GM12878 (cell line): ENCODE measurements at regions not wholly inside any gene's neighbourhood (a gene's known extent, or its start where the extent isn't known, plus 50 kb on each side); places are given as distances from the start of the nearest gene placed in this dataset.

ENCODE experiments used
- ATAC-seq: fragments of 200-7000 bp; cut with Tn5 transposase; 3 replicates; pipeline ENCODE4 v1.9.1; 2020; ENCODE audit warnings: mild to moderate bottlenecking, moderate library complexity
- BruUV-seq: library from RNA; stranded (reverse); fragments of 400-500 nt; replicated peaks from 2 replicates; lab custom pipeline; 2021; lab: Mats Ljungman, UMichigan
- CTCF ChIA-PET: fragments of 300-600 bp; sonication (Branson Sonifier 250); formaldehyde crosslinking; extraction: SDS; loops from one replicate; lab custom pipeline; 2021; ENCODE audit warnings: inconsistent platforms; lab: Yijun Ruan, JAX
- POLR2A ChIA-PET: fragments of 350-600 bp; formaldehyde crosslinking; extraction: SDS; loops from one replicate; lab custom pipeline; 2021; ENCODE audit warnings: inconsistent platforms; lab: Charles Lee
- RAD21 ChIA-PET: fragments of 300-600 bp; sonication (Branson Sonifier 250); formaldehyde crosslinking; loops from one replicate; lab custom pipeline; 2023; ENCODE audit warnings: antibody characterized with exemption; ENCODE audit not compliant: unreplicated experiment; lab: Charles Lee
- SMC1A ChIA-PET: fragments of 300-600 bp; sonication (Branson Sonifier 250); formaldehyde crosslinking; loops from one replicate; lab custom pipeline; 2023; ENCODE audit not compliant: unreplicated experiment, uncharacterized antibody; lab: Charles Lee
- DNase-seq: peaks from one replicate; pipeline ENCODE4 v3.0.0-alpha.2; 2011; ENCODE audit warnings: low read depth, low spot score
- FAIRE-seq: peaks from 3 replicates; lab custom pipeline; 2011; peaks lifted over from hg19 to GRCh38; lab: Jason Lieb, UNC
- H2AFZ ChIP-seq: 2 replicates; pipeline ENCODE4 v1.6.0; 2011; ENCODE audit warnings: low read depth, low read length, control low read depth; ENCODE audit not compliant: control insufficient read depth
- H3K27ac ChIP-seq: 2 replicates; pipeline ENCODE4 v1.5.1; 2011; ENCODE audit warnings: control low read depth; ENCODE audit not compliant: control insufficient read depth, insufficient read depth
- H3K27me3 ChIP-seq, 2 experiments: replicated peaks in 1 of 2; 2 replicates each; pipeline versions ENCODE4 v1.6.0 to v1.6.1; 2011; ENCODE audit warnings: low read length in 1 of 2; ENCODE audit not compliant: control insufficient read depth in 2 of 2, insufficient read depth in 2 of 2
- H3K36me3 ChIP-seq, 2 experiments: 2 replicates each; pipeline ENCODE4 v1.5.1; 2011; ENCODE audit warnings: low read length in 1 of 2; ENCODE audit not compliant: control insufficient read depth in 2 of 2, insufficient read depth in 2 of 2
- H3K4me1 ChIP-seq: 2 replicates; pipeline ENCODE4 v1.6.1; 2011; ENCODE audit warnings: mild to moderate bottlenecking, low read length, moderate library complexity, mixed read lengths; ENCODE audit not compliant: control insufficient read depth, insufficient read depth
- H3K4me2 ChIP-seq: 2 replicates; pipeline ENCODE4 v1.6.0; 2011; ENCODE audit warnings: control low read depth; ENCODE audit not compliant: control insufficient read depth, insufficient read depth
- H3K4me3 ChIP-seq: fragments of 200-600 bp; sonication (generic); 2 replicates; pipeline ENCODE4 v1.5.1; 2016
- H3K79me2 ChIP-seq: 2 replicates; pipeline ENCODE4 v1.6.0; 2011; ENCODE audit warnings: low read length; ENCODE audit not compliant: control insufficient read depth, insufficient read depth
- H3K9ac ChIP-seq: 2 replicates; pipeline ENCODE4 v1.8.0; 2011; ENCODE audit warnings: low read length, control low read depth, mixed read lengths; ENCODE audit not compliant: control insufficient read depth, insufficient read depth
- H3K9me3 ChIP-seq: replicated peaks from 3 replicates; pipeline ENCODE4 v1.5.1; 2011; ENCODE audit warnings: mild to moderate bottlenecking, low read length; ENCODE audit not compliant: control insufficient read depth, insufficient read depth
- H4K20me1 ChIP-seq: 2 replicates; pipeline ENCODE4 v1.6.0; 2011; ENCODE audit not compliant: control insufficient read depth, insufficient read depth
- ATF7 ChIP-seq: fragments of 450-650 bp; IDR thresholded peaks from 2 replicates; pipeline ENCODE4 v1.6.1; 2016; ENCODE audit warnings: low read depth, mild to moderate bottlenecking
- CBFB ChIP-seq: IDR thresholded peaks from 2 replicates; pipeline ENCODE4 v1.6.1; 2016; ENCODE audit warnings: antibody characterized with exemption, low read depth
- CHD1 ChIP-seq: IDR thresholded peaks from 2 replicates; pipeline ENCODE4 v1.6.1; 2012; ENCODE audit warnings: low read depth, low read length, improper control_type of control experiment
- ELK1 ChIP-seq: IDR thresholded peaks from 2 replicates; pipeline ENCODE4 v1.6.1; 2012; ENCODE audit warnings: low read depth, low read length, improper control_type of control experiment
- EZH2 ChIP-seq: IDR thresholded peaks from 2 replicates; pipeline ENCODE4 v1.6.1; 2012; ENCODE audit warnings: low read depth, mild to moderate bottlenecking, control low read depth, inconsistent platforms, low read length, borderline replicate concordance; ENCODE audit not compliant: control insufficient read depth
- HDAC6 ChIP-seq: fragments of 200-600 bp; sonication (generic); IDR thresholded peaks from one replicate; pipeline ENCODE4 v1.8.0; 2017; ENCODE audit warnings: antibody characterized with exemption; ENCODE audit not compliant: unreplicated experiment
- NFYA ChIP-seq: IDR thresholded peaks from 2 replicates; pipeline ENCODE4 v1.6.1; 2011; ENCODE audit warnings: low read depth, mild to moderate bottlenecking, low read length, improper control_type of control experiment, borderline replicate concordance
- NKRF ChIP-seq: fragments of 450-650 bp; conservative IDR thresholded peaks from 2 replicates; pipeline ENCODE4 v1.6.1; 2017; ENCODE audit warnings: mild to moderate bottlenecking, moderate library complexity
- POLR2A ChIP-seq: IDR thresholded peaks from 2 replicates; pipeline ENCODE4 v1.6.1; 2011; ENCODE audit warnings: low read depth, mild to moderate bottlenecking, low read length
- POLR2AphosphoS5 ChIP-seq: IDR thresholded peaks from 2 replicates; pipeline ENCODE4 v1.6.1; 2011; ENCODE audit warnings: mild to moderate bottlenecking, low read length, inconsistent platforms
- POU2F2 ChIP-seq: IDR thresholded peaks from 3 replicates; pipeline ENCODE4 v1.6.1; 2011; ENCODE audit warnings: low read depth, mild to moderate bottlenecking, low read length, borderline replicate concordance
- SMAD5 ChIP-seq: IDR thresholded peaks from 2 replicates; pipeline ENCODE4 v1.6.1; 2016; ENCODE audit warnings: antibody characterized with exemption, low read depth
- SREBF1 ChIP-seq: IDR thresholded peaks from 2 replicates; pipeline ENCODE4 v1.6.1; 2012; ENCODE audit warnings: mild to moderate bottlenecking, low read length
- ZNF217 ChIP-seq: fragments of 450-650 bp; IDR thresholded peaks from 2 replicates; pipeline ENCODE4 v1.6.1; 2017; ENCODE audit warnings: antibody characterized with exemption, mild to moderate bottlenecking
- ZNF274 ChIP-seq: IDR thresholded peaks from one replicate; pipeline ENCODE4 v1.8.0; 2011; ENCODE audit not compliant: insufficient read length, insufficient read depth
- WGBS: methylation state at CpG from one replicate; pipeline ENCODE4 v1.1.6; 2016; ENCODE audit warnings: low lambda C conversion rate; ENCODE audit not compliant: insufficient replicate concordance, insufficient coverage; ENCODE audit errors: missing lambda C conversion rate; 5-methylcytosine and 5-hydroxymethylcytosine counted together
- in situ Hi-C: fragments of 300-500 bp; cut with MboI; formaldehyde crosslinking; loops from 9 replicates; pipeline ENCODE4 v1.14.3; 2018; ENCODE audit warnings: mixed read lengths
- intact Hi-C: fragments of 100-400 bp; cut with micrococcal nuclease; formaldehyde crosslinking; loops from one replicate; pipeline ENCODE4 v1.14.2; 2022; ENCODE audit not compliant: unreplicated experiment
- TF ChIP-seq, protein P1 (sequence below): fragments of 450-650 bp; IDR thresholded peaks from 2 replicates; pipeline ENCODE4 v1.6.1; 2017; ENCODE audit warnings: low read depth, mild to moderate bottlenecking, moderate library complexity
- TF ChIP-seq, protein P2 (sequence below): fragments of 450-650 bp; IDR thresholded peaks from 2 replicates; pipeline ENCODE4 v1.6.1; 2018; ENCODE audit warnings: borderline replicate concordance, mild to moderate bottlenecking; ENCODE audit not compliant: partially characterized antibody

- TF ChIP-seq, protein P1, sequence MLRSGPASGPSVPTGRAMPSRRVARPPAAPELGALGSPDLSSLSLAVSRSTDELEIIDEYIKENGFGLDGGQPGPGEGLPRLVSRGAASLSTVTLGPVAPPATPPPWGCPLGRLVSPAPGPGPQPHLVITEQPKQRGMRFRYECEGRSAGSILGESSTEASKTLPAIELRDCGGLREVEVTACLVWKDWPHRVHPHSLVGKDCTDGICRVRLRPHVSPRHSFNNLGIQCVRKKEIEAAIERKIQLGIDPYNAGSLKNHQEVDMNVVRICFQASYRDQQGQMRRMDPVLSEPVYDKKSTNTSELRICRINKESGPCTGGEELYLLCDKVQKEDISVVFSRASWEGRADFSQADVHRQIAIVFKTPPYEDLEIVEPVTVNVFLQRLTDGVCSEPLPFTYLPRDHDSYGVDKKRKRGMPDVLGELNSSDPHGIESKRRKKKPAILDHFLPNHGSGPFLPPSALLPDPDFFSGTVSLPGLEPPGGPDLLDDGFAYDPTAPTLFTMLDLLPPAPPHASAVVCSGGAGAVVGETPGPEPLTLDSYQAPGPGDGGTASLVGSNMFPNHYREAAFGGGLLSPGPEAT, result no peak
Measured at GRCh38 chr6:17218749-17219093, 62.4 kb upstream of the RBM24 start (continued).

GRCh38 chr6:17219098-17219497, 62.1 kb upstream of the RBM24 start:
- Histone ChIP-seq H2AFZ (no peak overlapping the region), H3K4me3 (no peak overlapping the region), H3K9me3 (no peaks in the 10 kb centered on the region), H3K36me3 (no peaks in the 10 kb centered on the region), H3K79me2 (no peaks in the 10 kb centered on the region), H3K27me3 (no peaks in the 10 kb centered on the region), H3K4me2 (no peak overlapping the region), H3K27ac (no peak overlapping the region), H4K20me1 (no peaks in the 10 kb centered on the region)
- ChIA-PET POLR2A (no interaction called here), CTCF (no interaction called here)
- WGBS, result 16% methylated on average over 5 of the region's 5 CpGs
- no TSS peak for BruUV-seq
- no peak for ATAC-seq
- intact Hi-C loops, result no loop called here
- in situ Hi-C loops, result no loop called here
- TF ChIP-seq ZNF274, result no peak
- TF ChIP-seq, protein P2, sequence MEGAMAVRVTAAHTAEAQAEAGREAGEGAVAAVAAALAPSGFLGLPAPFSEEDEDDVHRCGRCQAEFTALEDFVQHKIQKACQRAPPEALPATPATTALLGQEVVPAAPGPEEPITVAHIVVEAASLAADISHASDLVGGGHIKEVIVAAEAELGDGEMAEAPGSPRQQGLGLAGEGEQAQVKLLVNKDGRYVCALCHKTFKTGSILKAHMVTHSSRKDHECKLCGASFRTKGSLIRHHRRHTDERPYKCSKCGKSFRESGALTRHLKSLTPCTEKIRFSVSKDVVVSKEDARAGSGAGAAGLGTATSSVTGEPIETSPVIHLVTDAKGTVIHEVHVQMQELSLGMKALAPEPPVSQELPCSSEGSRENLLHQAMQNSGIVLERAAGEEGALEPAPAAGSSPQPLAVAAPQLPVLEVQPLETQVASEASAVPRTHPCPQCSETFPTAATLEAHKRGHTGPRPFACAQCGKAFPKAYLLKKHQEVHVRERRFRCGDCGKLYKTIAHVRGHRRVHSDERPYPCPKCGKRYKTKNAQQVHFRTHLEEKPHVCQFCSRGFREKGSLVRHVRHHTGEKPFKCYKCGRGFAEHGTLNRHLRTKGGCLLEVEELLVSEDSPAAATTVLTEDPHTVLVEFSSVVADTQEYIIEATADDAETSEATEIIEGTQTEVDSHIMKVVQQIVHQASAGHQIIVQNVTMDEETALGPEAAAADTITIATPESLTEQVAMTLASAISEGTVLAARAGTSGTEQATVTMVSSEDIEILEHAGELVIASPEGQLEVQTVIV, result no peak
- no peak for TF ChIP-seq NKRF
- TF ChIP-seq SREBF1, result no peak
- no peak for TF ChIP-seq POLR2AphosphoS5
- TF ChIP-seq ZNF217, result no peak
- TF ChIP-seq HDAC6, result no peak
- no peak for TF ChIP-seq NFYA
- no peak for TF ChIP-seq POU2F2
- TF ChIP-seq ATF7, result no peak
- TF ChIP-seq POLR2A, result no peak
- TF ChIP-seq ELK1, result no peak
- TF ChIP-seq EZH2, result no peak
- no peak for TF ChIP-seq CHD1
- no peak for TF ChIP-seq CBFB
- TF ChIP-seq SMAD5, result no peak
- TF ChIP-seq, all 136 proteins: peak for 0
- RAD21 ChIA-PET, result no interaction called here
- Histone ChIP-seq H3K9ac (no peak overlapping the region), H3K4me1 (no peaks in the 10 kb centered on the region)
- FAIRE-seq (no peak), DNase-seq (no peak)
- SMC1A ChIA-PET, result no interaction called here
